Suprapubic skin (tissue), 4 donors: ENCODE measurements at regions not wholly inside any gene's neighbourhood (a gene's known extent, or its start where the extent isn't known, plus 50 kb on each side); places are given as distances from the start of the nearest gene placed in this dataset.

ENCODE experiments used
- CTCF ChIP-seq, 2 donors: fragments of 200-600 bp in 1 of 2; fragments of 450-650 bp in 1 of 2; sonication (generic) in 1 of 2; IDR thresholded peaks; one replicate each; pipeline ENCODE4 v1.5.1; 2016 to 2019; ENCODE audit warnings: antibody characterized with exemption in 2 of 2, mild to moderate bottlenecking in 1 of 2, moderate library complexity in 1 of 2
- EP300 ChIP-seq: sonication (generic); formaldehyde crosslinking; IDR thresholded peaks from one replicate; pipeline ENCODE4 v1.6.1; 2017; ENCODE audit warnings: antibody characterized with exemption
- POLR2A ChIP-seq, 2 donors: fragments of 450-650 bp; IDR thresholded peaks; one replicate each; pipeline ENCODE4 v1.6.1; 2017; ENCODE audit warnings: antibody characterized with exemption in 2 of 2, mild to moderate bottlenecking in 2 of 2, moderate library complexity in 2 of 2
- POLR2AphosphoS5 ChIP-seq, 3 donors: sonication (generic); formaldehyde crosslinking; IDR thresholded peaks; one replicate each; pipeline ENCODE4 v1.6.1; 2017; ENCODE audit warnings: antibody characterized with exemption in 3 of 3

- TF ChIP-seq CTCF (IDR thresholded peaks at IDR 0.05) (no peak), POLR2AphosphoS5 (IDR thresholded peaks at IDR 0.05) (no peak), POLR2A (IDR thresholded peaks at IDR 0.05) (no peak), EP300 (no peak)
Observed at GRCh38 chr3:130811557-130811956, 64.9 kb upstream of the PIK3R4 start.
